ENCODE measurements at regions not wholly inside any gene's neighbourhood (a gene's known extent, or its start where the extent isn't known, plus 50 kb on each side); places are given as distances from the start of the nearest gene placed in this dataset.

- Histone ChIP-seq H3K36me3 (no peaks in the 10 kb centered on the region), H3K27ac (no peak overlapping the region), H3K4me3 (no peak overlapping the region), H3K9me3 (no peaks in the 10 kb centered on the region), H3K4me1 (no peaks in the 10 kb centered on the region), H3K27me3 (no peaks in the 10 kb centered on the region)
- no peak for ATAC-seq
- TF ChIP-seq CTCF (IDR thresholded peaks at IDR 0.05) = no peak
- no peak for TF ChIP-seq EP300 (IDR thresholded peaks at IDR 0.05)
- TF ChIP-seq POLR2AphosphoS5 (IDR thresholded peaks at IDR 0.05) = no peak
- no peak for TF ChIP-seq POLR2A (IDR thresholded peaks at IDR 0.05)
- 57 to 67% methylated on average over 3 to 4 of the region's 4 CpGs for WGBS, 2 donors (ENCODE audit: low coverage in 1 of 2)
These were observed 61.7 kb upstream of the GUCY1A1 start for GRCh38 chr4:155604718-155605626.

GRCh38 chr4:155603360-155603891 lies 63.2 kb upstream of the GUCY1A1 start:
- Histone ChIP-seq H3K27ac (no peak overlapping the region), H3K4me1 (no peaks in the 10 kb centered on the region), H3K27me3 (no peaks in the 10 kb centered on the region), H3K36me3 (no peaks in the 10 kb centered on the region), H3K4me3 (no peak overlapping the region), H3K9me3 (no peaks in the 10 kb centered on the region)
- WGBS, 2 donors (ENCODE audit: low coverage in 1 of 2) = 83 to 93% methylated on average over 5 to 6 of the region's 6 CpGs
- no peak for ATAC-seq
- no peak for TF ChIP-seq POLR2A (IDR thresholded peaks at IDR 0.05)
- TF ChIP-seq CTCF (IDR thresholded peaks at IDR 0.05) = no peak
- TF ChIP-seq EP300 (IDR thresholded peaks at IDR 0.05) = no peak
- TF ChIP-seq POLR2AphosphoS5 (IDR thresholded peaks at IDR 0.05) = no peak

GRCh38 chr4:155602351-155603140 lies 64.1 kb upstream of the GUCY1A1 start:
- Histone ChIP-seq H3K27me3 (no peaks in the 10 kb centered on the region), H3K4me1 (no peaks in the 10 kb centered on the region), H3K36me3 (no peaks in the 10 kb centered on the region), H3K4me3 (no peak overlapping the region), H3K27ac (no peak overlapping the region), H3K9me3 (no peaks in the 10 kb centered on the region)
- TF ChIP-seq EP300 (IDR thresholded peaks at IDR 0.05) (no peak), POLR2AphosphoS5 (IDR thresholded peaks at IDR 0.05) (no peak), CTCF (IDR thresholded peaks at IDR 0.05) (no peak), POLR2A (IDR thresholded peaks at IDR 0.05) (no peak)
- WGBS, 2 donors (ENCODE audit: low coverage in 1 of 2) = 82 to 96% methylated on average over 3 of the region's 3 CpGs
- ATAC-seq = no peak

- ATAC-seq = no peak
- Histone ChIP-seq H3K9me3 (no peaks in the 10 kb centered on the region), H3K36me3 (no peaks in the 10 kb centered on the region), H3K4me3 (no peak overlapping the region), H3K4me1 (no peaks in the 10 kb centered on the region), H3K27ac (no peak overlapping the region), H3K27me3 (no peaks in the 10 kb centered on the region)
- TF ChIP-seq POLR2A (IDR thresholded peaks at IDR 0.05) (no peak), POLR2AphosphoS5 (IDR thresholded peaks at IDR 0.05) (no peak), CTCF (IDR thresholded peaks at IDR 0.05) (no peak), EP300 (IDR thresholded peaks at IDR 0.05) (no peak)
- 89 to 95% methylated on average over 5 of the region's 5 CpGs for WGBS, 2 donors (ENCODE audit: low coverage in 1 of 2)
These were observed 66.4 kb upstream of the GUCY1A1 start for GRCh38 chr4:155600244-155600643.

Data from gastroesophageal sphincter (tissue), 4 donors.